ENCODE measurements at regions not wholly inside any gene's neighbourhood (a gene's known extent, or its start where the extent isn't known, plus 50 kb on each side); places are given as distances from the start of the nearest gene placed in this dataset.

- TF ChIP-seq CTCF (IDR thresholded peaks at IDR 0.05; ENCODE audit: insufficient read depth, low read length, poor library complexity, severe bottlenecking) (no peak), EZH2phosphoT487 (conservative IDR thresholded peaks at IDR 0.05; ENCODE audit: low read length) (no peak)
These were observed 211.6 kb upstream of the FAM241A start for GRCh38 chr4:111933703-111934102.
